NCI-H1436 (cell line): ENCODE measurements at regions not wholly inside any gene's neighbourhood (a gene's known extent, or its start where the extent isn't known, plus 50 kb on each side); places are given as distances from the start of the nearest gene placed in this dataset.

Experiments
- DNase-seq: peaks from one replicate; lab custom pipeline; 2025; lab: John Stamatoyannopoulos, UW

DNA sequence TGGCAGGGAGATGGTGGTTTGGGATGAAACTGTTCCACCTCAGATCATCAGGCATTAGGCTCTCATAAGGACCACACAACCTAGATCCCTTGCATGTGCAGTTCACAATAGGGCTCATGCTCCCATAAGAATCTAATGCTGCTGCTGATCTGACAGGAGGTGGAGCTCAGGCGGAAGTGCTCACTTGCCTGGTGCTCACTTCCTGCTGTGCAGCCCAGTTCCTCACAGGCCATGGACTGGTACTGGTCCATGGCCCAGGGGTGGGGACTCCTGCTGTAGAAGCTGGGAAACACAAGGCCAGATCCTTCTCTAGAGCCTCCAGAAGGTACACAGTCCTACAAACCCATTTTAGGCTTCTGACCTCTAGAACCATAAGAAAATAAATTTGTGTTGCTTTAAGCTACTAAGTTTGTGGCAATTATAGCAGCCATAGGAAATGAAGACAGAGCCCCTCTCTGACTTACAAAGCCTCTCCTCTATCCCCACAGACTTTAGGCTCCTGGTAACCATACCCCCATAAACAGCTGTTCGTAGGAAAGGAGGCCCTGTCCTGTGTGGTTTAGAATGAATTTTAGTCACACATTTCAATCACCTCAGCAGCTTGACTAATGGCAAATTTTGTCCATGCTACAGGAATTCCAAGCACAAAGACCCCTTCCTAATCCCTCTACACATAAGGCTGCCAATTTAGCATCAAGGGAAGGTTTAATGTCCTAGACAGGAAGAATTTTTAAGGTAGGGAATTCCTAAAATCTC lies 206.1 kb upstream of the PHYHIPL start:
- DNase-seq = no peak

- DNase-seq = no peak
Measured at GRCh38 chr10:58971211-58971610, 205.2 kb upstream of the PHYHIPL start.

- DNase-seq = no peak
Measured at GRCh38 chr10:58971796-58972491, 204.5 kb upstream of the PHYHIPL start.

GRCh38 chr10:58972576-58973234 lies 203.7 kb upstream of the PHYHIPL start:
- DNase-seq = peak; percentile 62

DNA sequence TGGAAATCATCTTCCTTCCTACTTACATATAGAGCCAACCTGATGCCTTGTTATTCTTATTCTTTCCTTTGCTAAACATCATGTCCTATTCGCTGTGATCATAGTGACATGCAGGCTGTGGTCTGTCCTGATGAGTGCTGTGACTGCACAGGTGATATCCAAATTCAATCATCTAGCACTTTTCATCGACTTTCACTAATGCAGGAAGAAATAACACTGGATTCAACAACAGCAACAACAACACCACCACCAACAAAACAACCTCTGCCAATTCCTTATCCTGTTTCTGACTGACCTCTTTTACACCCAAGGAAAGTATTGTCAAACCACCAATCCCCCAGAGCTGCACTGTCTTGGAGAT lies 203.2 kb upstream of the PHYHIPL start:
- DNase-seq = no peak

- DNase-seq = no peak
Measured at GRCh38 chr10:58976254-58976653, 200.2 kb upstream of the PHYHIPL start.

GRCh38 chr10:58979711-58980110 lies 196.7 kb upstream of the PHYHIPL start:
- no peak for DNase-seq

DNA sequence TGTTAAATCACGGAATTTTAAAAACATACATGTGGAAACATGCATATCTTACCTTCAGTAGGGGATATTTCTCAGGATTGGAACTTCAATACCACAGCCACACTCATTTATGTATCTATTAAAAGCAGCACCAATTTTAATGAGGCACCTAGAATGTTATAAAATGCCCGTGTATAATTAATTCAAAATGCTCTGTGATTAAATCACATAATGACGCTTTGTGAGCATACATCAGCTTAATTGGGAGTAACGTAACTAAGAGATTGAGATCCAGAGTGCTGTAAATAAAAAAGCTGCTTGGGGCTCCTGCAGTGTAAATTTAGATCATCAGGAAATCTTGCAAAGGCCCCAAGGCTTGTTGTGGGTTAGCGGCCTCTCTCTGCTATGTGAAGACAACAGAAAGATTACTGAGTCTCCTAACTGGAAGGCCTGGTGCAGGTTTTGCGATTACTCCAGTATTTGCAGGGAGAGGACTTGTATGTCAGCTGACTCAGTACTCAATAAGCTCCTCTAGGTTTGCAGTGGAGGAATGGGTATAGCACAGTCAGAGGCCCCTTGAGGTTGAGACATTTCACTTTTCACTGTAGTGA lies 195.5 kb upstream of the PHYHIPL start:
- no peak for DNase-seq

DNA sequence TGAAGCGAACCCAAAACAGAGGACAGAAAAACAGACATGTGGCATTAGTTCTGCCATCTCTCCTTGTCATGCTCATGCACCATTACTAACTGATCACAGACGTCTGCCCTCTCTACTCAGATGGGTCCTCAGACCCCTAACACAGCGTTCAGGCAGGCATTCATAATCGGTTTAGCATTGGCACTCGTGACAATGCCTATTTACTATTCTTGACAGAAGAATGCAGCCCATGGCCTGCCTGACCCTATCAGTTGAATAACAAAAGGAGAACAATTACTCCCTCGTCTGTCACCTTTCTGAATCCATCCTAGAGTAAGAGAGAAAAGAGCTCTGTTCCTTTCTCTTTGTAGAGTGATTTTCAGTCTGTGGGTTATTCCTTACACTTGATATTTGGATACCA lies 194.6 kb upstream of the PHYHIPL start:
- DNase-seq = no peak

GRCh38 chr10:58982470-58983239 lies 193.8 kb upstream of the PHYHIPL start:
- no peak for DNase-seq

DNA sequence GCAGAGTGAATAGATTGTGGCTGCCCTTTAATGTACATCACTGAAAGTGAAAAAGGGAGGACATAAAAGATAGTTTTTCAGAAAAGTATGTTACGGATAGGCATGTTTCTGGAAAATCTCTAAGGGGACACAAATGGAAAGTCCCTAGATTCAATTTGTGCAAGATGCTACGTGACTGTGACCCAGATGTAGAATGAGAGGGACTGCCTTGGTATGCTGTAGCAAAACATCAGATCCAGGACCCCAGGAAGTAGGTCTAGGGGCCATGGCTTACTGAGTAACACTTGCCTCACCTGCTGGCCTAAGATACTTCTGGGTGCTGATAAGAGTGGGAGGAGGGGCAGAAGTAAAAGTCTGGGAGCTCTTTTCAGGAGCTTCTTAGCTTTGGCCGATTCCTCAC lies 191.2 kb upstream of the PHYHIPL start:
- DNase-seq = no peak

DNA sequence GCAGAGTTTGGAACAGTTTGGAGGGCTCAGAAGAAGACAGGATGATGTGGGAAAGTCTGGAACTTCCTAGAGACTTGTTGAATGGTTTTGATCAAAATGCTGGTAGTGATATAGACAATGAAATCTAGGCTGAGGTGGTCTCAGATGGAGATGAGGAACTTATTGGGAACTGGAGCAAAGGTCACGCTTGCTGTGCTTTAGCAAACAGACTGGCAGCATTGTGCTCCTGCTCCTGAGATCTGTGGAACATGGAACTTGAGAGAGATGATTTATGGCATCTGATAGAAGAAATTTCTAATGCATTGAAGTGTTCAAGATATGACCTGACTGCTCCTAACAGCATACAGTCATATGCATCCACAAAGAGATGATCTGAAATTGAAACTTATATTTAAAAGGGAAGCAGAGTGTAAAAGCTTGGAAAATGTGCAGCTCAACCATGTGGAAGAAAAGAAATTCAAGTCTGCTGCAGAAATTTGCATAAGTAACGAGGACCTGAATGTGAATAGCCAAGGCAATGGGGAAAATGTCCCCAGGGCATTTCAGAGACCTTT lies 186.9 kb upstream of the PHYHIPL start:
- DNase-seq = no peak

GRCh38 chr10:58990693-58991092 lies 185.8 kb upstream of the PHYHIPL start:
- DNase-seq = no peak

- DNase-seq = no peak
Measured at GRCh38 chr10:58991856-58992255, 184.6 kb upstream of the PHYHIPL start.

- no peak for DNase-seq
Measured at GRCh38 chr10:58992830-58993460, 183.5 kb upstream of the PHYHIPL start.

DNA sequence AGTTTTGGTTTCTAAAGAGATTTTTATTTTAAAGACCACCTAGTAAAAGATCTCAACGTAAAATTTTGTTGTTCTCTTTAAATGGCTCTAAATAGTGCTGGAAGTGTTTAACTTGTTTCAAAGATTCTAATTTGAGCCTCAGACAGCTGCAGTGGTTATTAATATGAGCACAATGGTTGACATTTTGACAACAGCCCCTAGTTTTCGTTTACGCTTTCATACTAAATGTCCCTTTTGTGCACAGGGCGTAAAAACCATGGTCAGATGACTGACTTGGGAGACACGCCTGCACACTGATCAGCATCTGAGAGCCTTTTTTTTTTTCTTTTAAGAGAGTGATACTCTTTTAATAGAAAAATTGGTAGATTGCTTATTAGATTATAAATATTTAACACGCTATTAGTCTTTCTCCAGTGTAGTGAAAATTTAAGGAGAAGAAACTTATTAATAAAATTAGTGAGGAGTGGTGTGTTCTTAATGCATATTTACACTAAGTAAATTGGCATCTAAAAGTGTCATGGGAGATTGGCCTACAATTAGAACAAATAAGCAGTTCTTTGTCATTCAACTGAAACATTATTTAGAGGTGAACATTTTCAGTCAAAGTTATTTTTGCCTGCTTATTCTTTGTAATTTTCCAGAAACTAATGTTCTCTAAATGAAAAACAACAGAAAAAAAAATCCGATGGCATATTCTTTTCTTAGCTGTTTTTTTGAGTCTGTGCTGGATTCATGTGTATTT lies 182.8 kb upstream of the PHYHIPL start:
- no peak for DNase-seq

- DNase-seq = no peak
Measured at GRCh38 chr10:58994226-58995057, 182.0 kb upstream of the PHYHIPL start.

DNA sequence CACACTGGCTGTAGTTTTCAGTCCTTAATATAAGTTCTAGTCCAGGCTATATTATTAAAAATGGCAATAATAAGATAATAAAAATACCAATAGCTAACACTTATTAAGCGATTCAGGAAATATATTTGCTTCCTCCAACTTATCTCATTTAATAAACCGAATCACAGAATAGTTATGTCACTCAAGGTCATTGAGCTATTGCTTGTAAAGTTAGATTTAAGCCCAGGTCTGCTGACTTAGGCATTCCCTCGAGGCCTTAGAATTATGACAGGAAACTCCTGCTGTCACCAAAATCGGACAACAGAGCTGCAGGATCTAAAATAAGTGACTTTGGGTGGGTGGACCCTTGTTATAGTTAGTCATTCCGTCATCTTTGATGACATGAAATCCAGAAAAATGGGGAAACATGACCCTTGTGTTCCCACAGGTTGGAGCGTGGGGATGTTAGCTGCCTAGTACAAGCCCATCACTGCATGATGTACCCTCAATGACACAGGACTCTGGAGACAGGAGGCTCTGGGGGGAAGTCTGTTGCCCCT lies 181.3 kb upstream of the PHYHIPL start:
- DNase-seq = no peak

DNA sequence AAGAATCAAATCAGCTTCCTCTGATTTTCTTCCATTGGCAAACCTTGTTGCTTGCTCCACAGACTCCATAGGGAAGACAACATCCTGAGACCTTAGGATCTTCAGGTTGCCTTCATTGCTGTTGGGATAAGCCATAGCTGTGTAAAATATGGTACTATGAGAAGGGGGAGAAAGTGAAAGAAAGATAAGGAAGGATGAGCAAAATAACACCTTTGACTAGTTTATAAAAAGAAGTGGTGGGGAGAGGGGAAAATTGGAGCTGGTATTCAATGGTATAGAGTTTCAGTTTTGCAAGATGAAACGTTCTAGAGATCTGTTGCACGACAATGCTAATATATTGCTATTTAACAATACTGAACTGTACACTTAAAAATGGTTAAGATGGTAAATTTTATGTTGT lies 180.4 kb upstream of the PHYHIPL start:
- no peak for DNase-seq
